Large intestine (tissue), 3 donors: ENCODE measurements at regions not wholly inside any gene's neighbourhood (a gene's known extent, or its start where the extent isn't known, plus 50 kb on each side); places are given as distances from the start of the nearest gene placed in this dataset.

Experiments
- DNase-seq, 2 donors: peaks; one replicate each; pipeline versions ENCODE4 v3.0.0 to v3.0.0-alpha.2; 2013
- H3K27ac ChIP-seq: one replicate; pipeline ENCODE4 v1.5.1; 2013; ENCODE audit warnings: low read length
- H3K27me3 ChIP-seq: 2 replicates; pipeline ENCODE4 v1.6.1; 2013; ENCODE audit warnings: low read length; ENCODE audit not compliant: control insufficient read depth, insufficient read depth
- H3K36me3 ChIP-seq: 2 replicates; pipeline ENCODE4 v1.6.1; 2013; ENCODE audit warnings: low read length; ENCODE audit not compliant: control insufficient read depth, insufficient read depth
- H3K4me1 ChIP-seq: one replicate; pipeline ENCODE4 v1.6.1; 2013; ENCODE audit warnings: low read length; ENCODE audit not compliant: control insufficient read depth, insufficient read depth
- H3K4me3 ChIP-seq: one replicate; pipeline ENCODE4 v1.5.1; 2013; ENCODE audit warnings: low read length
- H3K9me3 ChIP-seq: one replicate; pipeline ENCODE4 v1.6.1; 2013; ENCODE audit warnings: mild to moderate bottlenecking, low read depth, low read length, moderate library complexity; ENCODE audit not compliant: control insufficient read depth
- WGBS: methylation state at CpG from one replicate; pipeline ENCODE4 v1.1.5; 2013; ENCODE audit warnings: low lambda C conversion rate; ENCODE audit not compliant: insufficient coverage; 5-methylcytosine and 5-hydroxymethylcytosine counted together

DNA sequence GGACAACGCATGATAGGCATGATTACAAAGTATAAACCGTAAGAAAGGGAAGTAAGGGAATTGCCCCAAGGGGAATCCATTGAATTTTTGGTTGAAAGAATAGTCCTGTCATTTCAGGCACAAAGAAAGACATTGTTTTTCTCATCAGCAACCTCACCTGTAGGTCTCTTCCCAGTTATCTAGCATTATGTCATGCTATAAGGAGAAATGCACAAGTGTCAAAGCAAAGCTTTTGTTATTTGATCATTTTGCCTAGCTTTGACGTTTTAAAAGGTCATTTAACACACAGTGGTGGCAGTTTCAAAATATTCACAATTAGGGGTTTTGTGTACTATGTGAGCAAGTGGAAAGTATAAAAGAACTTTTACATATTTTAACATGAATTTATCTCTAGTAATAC lies 796.2 kb upstream of the MIR17HG start:
- no peaks in the 10 kb centered on the region for H3K27me3 ChIP-seq
- H3K27ac ChIP-seq: no peak overlapping the region
- no peak for DNase-seq
- no peak overlapping the region for H3K4me3 ChIP-seq
- 83% methylated on average over 1 of the region's 3 CpGs for WGBS
- H3K4me1 ChIP-seq: no peaks in the 10 kb centered on the region
- H3K36me3 ChIP-seq: no peaks in the 10 kb centered on the region
- peaks cover 7% of the 10 kb centered on the region for H3K9me3 ChIP-seq

DNA sequence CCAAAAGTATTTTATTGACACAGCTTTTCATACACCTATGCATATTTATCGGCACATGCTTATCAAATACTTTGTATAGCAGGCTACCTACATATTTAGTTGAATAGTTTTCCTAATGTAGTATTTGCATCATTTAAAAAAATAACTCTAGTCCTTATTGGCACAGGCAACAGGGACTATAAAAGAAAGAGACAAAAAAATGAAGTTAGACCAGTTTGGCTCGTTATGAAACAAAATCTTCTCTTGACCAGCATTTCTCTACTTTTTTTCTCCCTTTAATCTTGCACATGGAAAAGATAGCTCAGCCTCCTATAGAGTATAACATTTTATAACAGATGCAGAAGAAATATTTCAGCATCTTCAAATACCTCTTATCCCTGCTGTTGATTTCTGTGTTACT lies 794.8 kb upstream of the MIR17HG start:
- 54% methylated on average over 2 of the region's 2 CpGs for WGBS
- Histone ChIP-seq H3K27ac (no peak overlapping the region), H3K4me1 (no peaks in the 10 kb centered on the region), H3K9me3 (peaks cover under 1% of the 10 kb centered on the region), H3K27me3 (no peaks in the 10 kb centered on the region), H3K36me3 (no peaks in the 10 kb centered on the region), H3K4me3 (no peak overlapping the region)
- no peak for DNase-seq

DNA sequence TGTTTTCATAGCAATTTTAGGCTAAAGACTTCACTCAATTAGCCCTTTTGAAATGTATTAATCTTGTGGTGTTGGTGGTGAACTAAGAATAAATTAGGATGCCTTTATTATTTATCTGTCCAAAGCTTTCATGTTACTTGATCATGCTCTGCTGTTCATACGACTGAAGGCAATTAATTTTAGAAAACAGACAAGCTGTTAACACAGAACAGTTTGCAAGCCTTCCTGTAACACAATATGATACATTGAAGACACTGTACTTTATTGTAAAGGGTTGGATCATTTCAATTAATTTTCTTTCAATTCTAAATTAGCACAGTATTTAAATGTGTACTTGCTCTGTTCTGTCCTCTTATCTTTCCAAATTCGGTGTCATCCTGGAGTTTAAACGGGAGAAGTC lies 794.3 kb upstream of the MIR17HG start:
- Histone ChIP-seq H3K27ac (no peak overlapping the region), H3K36me3 (no peaks in the 10 kb centered on the region), H3K4me1 (no peaks in the 10 kb centered on the region), H3K4me3 (no peak overlapping the region), H3K27me3 (no peaks in the 10 kb centered on the region), H3K9me3 (no peaks in the 10 kb centered on the region)
- no peak for DNase-seq
- no CpG with 5 or more reads among the region's 3 CpGs for WGBS

DNA sequence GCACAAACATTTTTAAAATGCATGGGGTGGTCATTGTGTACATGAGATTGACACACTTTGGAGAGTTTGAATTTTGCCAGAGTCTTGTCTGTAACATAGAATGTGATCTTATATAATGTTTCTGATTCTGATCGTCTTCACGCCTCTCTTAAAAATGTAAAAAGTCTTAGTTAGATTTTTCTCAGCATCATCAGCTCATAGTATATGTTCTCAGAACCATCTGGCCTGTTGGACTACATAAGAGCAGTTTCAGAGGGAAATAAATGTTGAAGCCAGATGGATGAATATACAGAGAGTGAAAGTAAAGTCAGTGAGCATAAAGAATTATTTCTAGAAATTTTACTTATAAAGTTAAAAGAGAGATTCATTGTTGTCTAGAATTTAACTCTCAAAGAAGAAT lies 789.9 kb upstream of the MIR17HG start:
- H3K4me1 ChIP-seq: no peaks in the 10 kb centered on the region
- H3K27me3 ChIP-seq: no peaks in the 10 kb centered on the region
- no peak for DNase-seq
- H3K36me3 ChIP-seq: no peaks in the 10 kb centered on the region
- H3K27ac ChIP-seq: no peak overlapping the region
- H3K4me3 ChIP-seq: no peak overlapping the region
- no CpG with 5 or more reads among the region's 2 CpGs for WGBS
- H3K9me3 ChIP-seq: no peaks in the 10 kb centered on the region

DNA sequence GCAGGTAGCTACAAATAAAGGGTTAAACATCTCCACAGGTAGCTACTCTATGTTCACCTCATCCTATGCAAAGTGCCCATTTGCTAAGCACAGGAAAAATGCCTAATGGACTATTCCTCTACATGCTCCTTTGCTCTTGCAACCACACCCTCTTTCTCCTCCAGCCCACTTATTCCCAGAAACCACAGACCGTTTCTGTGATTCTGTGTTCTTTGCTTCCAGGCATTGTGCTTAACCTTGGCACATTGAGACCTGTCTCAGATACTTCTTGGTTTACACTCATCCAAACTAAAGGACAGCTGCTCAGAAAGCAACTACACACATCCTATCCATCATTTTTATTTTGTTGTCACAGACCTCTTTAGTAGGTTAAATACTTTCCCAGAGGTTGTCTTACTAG lies 785.0 kb upstream of the MIR17HG start:
- DNase-seq: no peak
- Histone ChIP-seq H3K36me3 (no peaks in the 10 kb centered on the region), H3K4me1 (no peaks in the 10 kb centered on the region), H3K27ac (no peak overlapping the region), H3K4me3 (no peak overlapping the region), H3K27me3 (no peaks in the 10 kb centered on the region), H3K9me3 (no peaks in the 10 kb centered on the region)
- no CpG with 5 or more reads among the region's 1 CpG for WGBS

DNA sequence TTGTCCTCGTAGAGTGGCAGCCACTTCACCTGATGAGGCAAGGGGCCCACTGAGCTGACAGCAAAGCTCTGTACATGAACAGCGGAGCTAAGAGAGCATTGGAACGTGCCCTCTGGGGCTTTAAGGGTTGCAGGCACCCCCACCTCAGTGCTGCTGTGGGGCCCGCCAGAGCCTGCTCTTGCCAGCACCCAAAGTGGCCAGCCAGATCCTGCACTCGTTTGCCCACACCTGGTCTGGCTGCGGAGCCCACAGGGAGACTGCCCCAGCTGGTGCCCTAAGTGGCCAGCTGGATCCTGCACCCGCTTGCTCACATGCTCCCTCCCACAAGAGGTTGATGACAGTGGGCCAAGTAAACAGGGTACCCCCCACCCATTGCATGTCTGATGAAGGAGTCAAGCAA lies 783.4 kb upstream of the MIR17HG start:
- H3K9me3 ChIP-seq: no peaks in the 10 kb centered on the region
- H3K4me3 ChIP-seq: no peak overlapping the region
- H3K4me1 ChIP-seq: no peaks in the 10 kb centered on the region
- H3K27me3 ChIP-seq: no peaks in the 10 kb centered on the region
- H3K36me3 ChIP-seq: no peaks in the 10 kb centered on the region
- WGBS: no CpG with 5 or more reads among the region's 7 CpGs
- no peak overlapping the region for H3K27ac ChIP-seq
- DNase-seq: no peak

DNA sequence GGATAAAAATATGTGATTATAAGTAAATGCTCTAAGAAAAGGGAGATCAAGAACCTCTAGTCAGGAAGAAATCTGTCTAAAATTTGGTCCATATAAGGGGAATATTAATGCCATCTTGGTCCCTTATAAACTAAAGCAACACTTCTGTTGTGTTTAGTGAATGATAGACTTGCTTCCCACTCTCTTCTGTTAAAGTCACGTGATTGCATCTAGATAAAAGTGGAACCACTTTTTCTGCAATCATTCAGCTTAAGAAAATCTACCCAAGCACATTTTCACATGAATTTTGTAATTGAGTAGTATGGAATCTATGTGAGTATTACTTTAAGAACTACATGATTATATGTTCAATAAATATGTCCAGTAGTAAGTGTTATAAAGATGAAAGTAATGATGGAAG lies 782.9 kb upstream of the MIR17HG start:
- H3K4me1 ChIP-seq: no peaks in the 10 kb centered on the region
- no peak for DNase-seq
- H3K9me3 ChIP-seq: no peaks in the 10 kb centered on the region
- no peak overlapping the region for H3K4me3 ChIP-seq
- no CpG with 5 or more reads among the region's 1 CpG for WGBS
- H3K36me3 ChIP-seq: no peaks in the 10 kb centered on the region
- no peak overlapping the region for H3K27ac ChIP-seq
- no peaks in the 10 kb centered on the region for H3K27me3 ChIP-seq

DNA sequence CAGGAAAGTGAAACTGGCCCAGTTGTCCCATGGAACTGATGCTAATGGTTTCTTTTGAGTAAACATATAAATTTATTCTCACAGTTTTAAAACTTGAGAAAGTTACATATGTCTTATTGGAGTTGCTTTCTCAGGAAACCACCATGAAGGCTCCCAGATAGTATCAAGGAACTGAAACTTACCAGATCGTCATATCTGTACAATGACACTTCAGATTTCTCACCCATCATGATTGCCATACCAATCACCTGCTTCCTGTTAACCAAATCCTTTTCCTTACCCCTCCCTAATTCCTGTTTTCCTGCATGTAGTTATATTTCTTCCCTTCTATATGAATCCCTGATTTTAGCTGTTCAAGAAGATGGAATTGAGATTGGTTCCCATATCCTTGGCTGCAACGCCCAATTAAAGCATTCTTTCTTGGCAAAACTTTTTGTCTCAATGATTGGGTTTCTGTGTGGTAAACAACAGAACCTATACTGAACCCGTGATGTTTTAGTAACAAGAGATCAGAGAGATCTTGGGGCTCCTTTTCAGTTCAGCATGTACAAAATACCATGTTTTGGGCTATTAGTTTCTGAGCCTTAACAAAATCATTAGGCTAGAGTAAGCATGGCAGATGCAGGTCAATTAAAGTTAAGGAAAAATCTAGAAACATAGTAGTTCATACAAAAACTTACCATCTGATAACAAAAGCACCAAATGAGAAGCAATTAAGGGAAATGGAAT lies 781.3 kb upstream of the MIR17HG start:
- DNase-seq: no peak
- Histone ChIP-seq H3K4me1 (no peaks in the 10 kb centered on the region), H3K9me3 (no peaks in the 10 kb centered on the region), H3K27me3 (no peaks in the 10 kb centered on the region), H3K4me3 (no peak overlapping the region), H3K36me3 (no peaks in the 10 kb centered on the region), H3K27ac (no peak overlapping the region)
- 93% methylated on average over 2 of the region's 3 CpGs for WGBS

DNA sequence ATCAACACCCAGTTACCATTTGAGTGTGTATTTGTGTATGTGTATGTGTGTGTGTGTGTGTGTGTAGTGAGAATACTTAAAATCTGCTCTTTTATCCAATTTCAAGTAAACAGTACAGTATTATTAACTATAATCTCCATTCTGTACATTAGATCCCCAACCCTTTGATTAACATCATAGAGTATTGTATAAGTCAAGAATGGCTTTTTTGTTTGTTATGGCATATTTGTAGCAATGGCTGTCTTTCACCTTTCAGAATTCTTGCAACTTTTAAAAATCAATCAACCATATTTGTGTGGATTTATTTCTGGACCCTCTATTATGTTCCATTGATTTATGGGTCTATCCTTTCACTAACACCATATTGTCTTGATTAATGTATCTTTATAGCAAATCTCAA lies 779.3 kb upstream of the MIR17HG start:
- no peak for DNase-seq
- H3K27ac ChIP-seq: no peak overlapping the region
- H3K4me1 ChIP-seq: no peaks in the 10 kb centered on the region
- no peaks in the 10 kb centered on the region for H3K36me3 ChIP-seq
- no peaks in the 10 kb centered on the region for H3K9me3 ChIP-seq
- no peak overlapping the region for H3K4me3 ChIP-seq
- H3K27me3 ChIP-seq: no peaks in the 10 kb centered on the region

DNA sequence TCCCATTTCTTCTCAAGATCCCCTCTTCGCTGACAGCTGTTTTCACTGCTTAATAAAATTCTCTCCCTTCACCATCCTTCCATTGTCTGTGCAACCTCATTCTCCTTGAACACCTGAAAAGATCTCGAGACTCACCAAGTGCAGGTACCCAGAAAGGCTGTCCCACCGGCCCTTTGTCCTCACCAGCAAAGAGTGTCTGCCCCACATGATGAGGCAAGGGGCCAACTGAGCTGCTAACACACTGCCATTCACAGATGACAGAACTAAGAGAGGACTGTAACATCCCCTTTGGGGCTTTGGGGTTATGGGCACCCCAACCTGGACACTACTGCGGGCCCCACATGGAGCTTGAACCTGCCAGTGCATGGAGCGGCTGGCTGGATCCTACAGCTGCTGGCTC lies 771.4 kb upstream of the MIR17HG start:
- no peaks in the 10 kb centered on the region for H3K9me3 ChIP-seq
- no peak for DNase-seq
- WGBS: 100% methylated on average over 1 of the region's 5 CpGs
- no peaks in the 10 kb centered on the region for H3K27me3 ChIP-seq
- H3K36me3 ChIP-seq: no peaks in the 10 kb centered on the region
- H3K4me1 ChIP-seq: peaks cover 5% of the 10 kb centered on the region
- H3K27ac ChIP-seq: no peak overlapping the region
- H3K4me3 ChIP-seq: no peak overlapping the region

DNA sequence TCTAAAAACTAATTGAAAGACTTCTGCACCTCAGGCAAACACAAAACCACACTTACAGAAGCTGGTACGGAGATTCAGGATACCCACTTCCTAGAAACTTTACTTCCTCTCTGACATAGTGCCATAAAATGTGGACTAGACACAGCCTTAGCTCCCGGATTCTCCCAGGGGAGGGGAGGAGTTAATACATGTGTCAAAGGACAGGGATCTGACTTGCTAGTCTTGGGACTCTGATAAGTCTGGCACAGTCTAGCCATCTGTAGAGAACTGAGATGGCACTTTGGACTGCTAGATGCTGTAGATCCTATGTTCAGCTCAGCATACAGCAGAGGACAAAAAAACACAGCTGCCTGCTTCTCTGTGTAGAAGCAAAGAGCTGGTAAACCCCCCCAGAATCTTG lies 769.8 kb upstream of the MIR17HG start:
- peak; percentile 72 to 85 for DNase-seq
- H3K9me3 ChIP-seq: no peaks in the 10 kb centered on the region
- no peak overlapping the region for H3K27ac ChIP-seq
- no peaks in the 10 kb centered on the region for H3K27me3 ChIP-seq
- no peak overlapping the region for H3K4me3 ChIP-seq
- WGBS: no CpG with 5 or more reads among the region's 2 CpGs
- no peaks in the 10 kb centered on the region for H3K36me3 ChIP-seq
- peaks cover 5% of the 10 kb centered on the region for H3K4me1 ChIP-seq
